Lower leg skin (tissue), 3 donors: ENCODE measurements at regions not wholly inside any gene's neighbourhood (a gene's known extent, or its start where the extent isn't known, plus 50 kb on each side); places are given as distances from the start of the nearest gene placed in this dataset.

Experiments used
- POLR2A ChIP-seq, 2 donors: fragments of 450-650 bp; IDR thresholded peaks; one replicate each; pipeline ENCODE4 v1.6.1; 2016 to 2017; ENCODE audit warnings: antibody characterized with exemption in 2 of 2, mild to moderate bottlenecking in 1 of 2, moderate library complexity in 1 of 2
- TF ChIP-seq, protein P1 (sequence below), 3 donors: fragments of 450-650 bp; IDR thresholded peaks; one replicate each; pipeline ENCODE4 v1.5.1; 2016; ENCODE audit warnings: antibody characterized with exemption in 3 of 3, mild to moderate bottlenecking in 3 of 3, moderate library complexity in 2 of 3

DNA sequence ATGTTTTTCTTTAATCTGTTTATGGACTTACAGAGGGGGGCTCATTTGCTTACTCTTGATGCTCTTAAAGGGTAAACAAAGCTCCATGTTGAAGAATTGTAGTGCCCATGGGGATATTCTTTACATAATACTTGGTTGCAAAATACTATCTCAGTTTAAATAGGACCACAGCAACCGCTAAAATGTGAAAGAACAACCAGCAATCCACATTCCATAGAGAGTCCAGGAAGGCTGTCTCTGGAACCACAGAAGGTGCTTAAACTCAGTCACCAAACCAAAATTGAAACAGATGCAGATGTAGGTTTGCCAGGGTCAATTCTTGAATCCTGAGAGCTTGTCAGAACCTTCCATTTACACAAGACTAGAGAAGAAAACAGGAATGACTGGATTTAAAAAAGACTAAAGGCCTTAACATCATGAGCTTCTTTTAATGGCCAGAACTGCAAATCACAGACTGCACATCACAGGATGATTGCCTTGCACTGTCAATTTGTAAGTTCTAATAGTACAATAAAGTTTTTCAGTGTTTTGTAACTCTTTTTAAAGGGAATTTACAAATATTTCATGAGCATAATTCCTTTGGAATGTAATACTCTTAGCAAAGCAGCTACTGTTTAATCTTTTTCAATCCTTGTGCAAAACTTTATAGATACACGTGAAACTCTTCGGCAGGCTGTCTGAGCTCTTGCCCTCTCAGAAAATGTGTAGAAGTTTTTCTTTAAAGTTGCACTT lies 661.6 kb downstream of the SI start:
- TF ChIP-seq, protein P1, sequence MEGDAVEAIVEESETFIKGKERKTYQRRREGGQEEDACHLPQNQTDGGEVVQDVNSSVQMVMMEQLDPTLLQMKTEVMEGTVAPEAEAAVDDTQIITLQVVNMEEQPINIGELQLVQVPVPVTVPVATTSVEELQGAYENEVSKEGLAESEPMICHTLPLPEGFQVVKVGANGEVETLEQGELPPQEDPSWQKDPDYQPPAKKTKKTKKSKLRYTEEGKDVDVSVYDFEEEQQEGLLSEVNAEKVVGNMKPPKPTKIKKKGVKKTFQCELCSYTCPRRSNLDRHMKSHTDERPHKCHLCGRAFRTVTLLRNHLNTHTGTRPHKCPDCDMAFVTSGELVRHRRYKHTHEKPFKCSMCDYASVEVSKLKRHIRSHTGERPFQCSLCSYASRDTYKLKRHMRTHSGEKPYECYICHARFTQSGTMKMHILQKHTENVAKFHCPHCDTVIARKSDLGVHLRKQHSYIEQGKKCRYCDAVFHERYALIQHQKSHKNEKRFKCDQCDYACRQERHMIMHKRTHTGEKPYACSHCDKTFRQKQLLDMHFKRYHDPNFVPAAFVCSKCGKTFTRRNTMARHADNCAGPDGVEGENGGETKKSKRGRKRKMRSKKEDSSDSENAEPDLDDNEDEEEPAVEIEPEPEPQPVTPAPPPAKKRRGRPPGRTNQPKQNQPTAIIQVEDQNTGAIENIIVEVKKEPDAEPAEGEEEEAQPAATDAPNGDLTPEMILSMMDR (IDR thresholded peaks at IDR 0.05): no peak
- TF ChIP-seq POLR2A (IDR thresholded peaks at IDR 0.05): no peak
